ENCODE measurements at regions not wholly inside any gene's neighbourhood (a gene's known extent, or its start where the extent isn't known, plus 50 kb on each side); places are given as distances from the start of the nearest gene placed in this dataset.
"Not testable (repeated sequence)": the region's sequence is repeated elsewhere in the genome, so short reads cannot be mapped to it uniquely, and the experiment has no call there.

DNA sequence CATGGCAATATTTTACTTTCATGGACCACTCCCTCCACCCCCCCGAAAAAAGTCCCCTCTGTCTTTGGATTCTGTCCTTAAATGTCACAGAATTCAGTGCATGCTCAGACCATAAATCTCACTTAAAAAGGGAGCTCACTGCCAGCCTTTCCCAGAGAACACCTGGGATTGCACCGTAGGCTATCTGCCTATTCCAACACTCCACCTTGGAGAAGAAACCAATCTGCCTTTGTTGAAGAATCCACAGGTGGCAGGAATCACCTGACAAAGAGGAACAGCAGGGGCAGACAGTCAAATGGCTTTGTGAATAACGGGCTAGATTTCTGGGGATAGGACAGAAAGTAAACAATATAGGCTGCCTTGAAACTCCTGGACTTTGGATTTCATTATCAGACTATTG is 306.7 kb upstream of the BRINP1 start:
- ATAC-seq (no peak), DNase-seq (ENCODE audit: missing footprints) (no peak)
- intact Hi-C loops (cut with DNase I): no loop called here

DNA sequence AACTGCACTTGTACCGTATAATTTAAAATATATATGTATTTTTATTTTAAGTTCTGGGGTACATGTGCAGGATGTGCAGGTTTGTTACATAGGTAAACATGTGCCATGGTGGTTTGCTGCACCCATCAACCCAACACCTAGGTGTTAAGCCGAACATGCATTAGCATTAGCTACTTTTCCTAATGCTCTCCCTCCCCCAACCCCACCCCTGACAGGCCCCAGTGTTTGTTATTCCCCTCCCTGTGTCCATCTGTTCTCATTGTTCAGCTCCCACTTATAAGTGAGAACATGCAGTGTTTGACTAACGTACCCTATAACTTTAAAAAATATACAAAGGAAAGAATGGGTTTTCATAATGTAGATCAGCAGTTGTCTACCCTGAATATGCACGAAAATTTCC is 303.5 kb upstream of the BRINP1 start:
- ATAC-seq; intact Hi-C loops (cut with DNase I); DNase-seq (ENCODE audit: missing footprints): not testable (repeated sequence)

DNA sequence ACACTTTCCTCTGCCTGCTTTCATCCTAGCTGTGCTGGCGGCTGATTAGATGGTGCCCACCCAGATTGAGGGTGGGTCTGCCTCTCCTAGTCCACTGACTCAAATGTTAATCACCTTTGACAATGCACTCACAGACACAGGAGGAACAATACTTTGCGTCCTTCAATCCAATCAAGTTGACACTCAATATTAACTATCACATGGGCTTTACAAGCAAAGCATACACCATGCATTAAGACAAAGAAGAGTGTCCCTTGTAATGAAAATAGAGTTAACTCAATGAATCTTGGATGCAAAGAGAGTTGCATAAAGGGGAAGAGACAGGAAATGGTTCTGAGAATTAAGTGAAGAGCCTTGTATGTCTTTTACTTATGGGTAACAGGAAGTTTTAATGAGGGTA is 298.7 kb upstream of the BRINP1 start:
- no peak for ATAC-seq
- no peak for DNase-seq (ENCODE audit: missing footprints)
- intact Hi-C loops (cut with DNase I): no loop called here

DNA sequence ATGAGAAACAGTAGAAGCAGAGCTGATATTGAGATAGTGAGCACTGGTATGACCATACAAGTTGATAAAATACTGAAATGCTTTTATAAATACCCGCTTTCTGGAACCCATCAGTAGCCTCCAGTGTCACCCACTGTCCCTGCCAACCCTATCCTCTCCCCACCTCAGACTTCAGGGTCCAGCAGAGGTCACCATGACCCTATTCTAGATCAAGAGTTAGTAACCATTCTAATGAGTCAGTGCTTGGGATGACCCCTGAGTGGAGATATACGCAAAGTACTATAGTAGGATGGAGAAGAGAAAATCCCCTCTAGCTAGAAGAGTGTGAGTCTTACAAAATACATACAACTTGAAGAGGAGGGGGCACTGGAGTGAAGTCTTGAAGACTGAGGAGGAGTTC is 297.9 kb upstream of the BRINP1 start:
- DNase-seq (ENCODE audit: missing footprints) (no peak), ATAC-seq (no peak)
- intact Hi-C loops (cut with DNase I): no loop called here

DNA sequence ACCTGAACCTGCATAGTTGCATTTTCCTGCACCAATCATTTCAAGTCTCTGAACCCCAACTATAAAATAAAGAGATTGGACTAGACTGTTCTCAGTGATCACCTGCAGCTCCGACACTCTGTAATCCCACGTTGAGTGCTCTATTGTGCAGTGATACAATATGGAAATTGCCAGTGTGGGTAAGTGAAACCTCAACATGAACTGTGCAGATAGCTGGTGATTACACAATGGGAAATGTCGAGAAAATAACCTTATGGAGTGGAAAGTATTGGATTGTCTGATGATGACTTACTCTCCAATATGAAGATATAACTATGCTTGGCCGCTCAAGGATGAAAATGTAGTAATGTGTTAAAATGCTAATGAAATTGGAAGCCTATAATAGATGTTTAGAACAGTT is 293.1 kb upstream of the BRINP1 start:
- no peak for DNase-seq (ENCODE audit: missing footprints)
- intact Hi-C loops (cut with DNase I): no loop called here
- no peak for ATAC-seq

DNA sequence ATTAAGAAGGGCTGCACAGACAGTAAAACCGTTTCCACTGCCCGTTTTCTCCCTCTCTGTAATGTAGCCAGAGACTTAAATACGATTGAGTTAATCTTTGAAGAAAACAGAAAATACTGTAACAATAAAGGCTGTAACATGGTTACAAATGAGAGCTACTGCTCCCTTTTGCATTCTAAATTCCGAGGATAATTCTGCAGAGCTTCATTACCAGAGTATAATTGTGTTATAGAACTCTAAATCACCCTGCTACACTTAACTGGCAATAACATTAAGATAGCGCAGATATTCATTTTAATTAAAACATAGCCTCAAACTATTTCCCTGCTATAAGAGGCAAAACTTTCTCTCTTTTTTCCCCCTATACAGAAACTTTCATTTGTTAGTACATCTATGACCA is 283.7 kb upstream of the BRINP1 start:
- ATAC-seq: no peak
- intact Hi-C loops (cut with DNase I): no loop called here
- DNase-seq (ENCODE audit: missing footprints): no peak

DNA sequence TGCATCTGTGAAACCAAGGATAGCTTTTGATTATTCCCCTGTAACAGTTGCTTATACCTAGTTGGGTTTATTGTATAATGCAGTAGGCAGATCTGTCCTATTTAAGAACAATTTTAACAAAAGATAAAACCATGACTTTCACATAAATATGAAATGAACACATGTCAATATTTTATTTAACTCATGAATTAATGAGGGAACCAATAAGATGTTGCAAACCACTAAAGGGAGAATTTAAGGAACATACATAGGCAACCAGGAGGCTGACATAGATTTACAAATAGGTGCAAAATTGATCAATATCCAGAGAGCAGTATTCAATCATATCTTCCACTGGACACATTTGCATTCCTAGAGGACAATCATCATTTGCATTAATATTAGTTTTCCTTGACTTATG is 280.0 kb upstream of the BRINP1 start:
- ATAC-seq (no peak), DNase-seq (ENCODE audit: missing footprints) (no peak)
- intact Hi-C loops (cut with DNase I): no loop called here

DNA sequence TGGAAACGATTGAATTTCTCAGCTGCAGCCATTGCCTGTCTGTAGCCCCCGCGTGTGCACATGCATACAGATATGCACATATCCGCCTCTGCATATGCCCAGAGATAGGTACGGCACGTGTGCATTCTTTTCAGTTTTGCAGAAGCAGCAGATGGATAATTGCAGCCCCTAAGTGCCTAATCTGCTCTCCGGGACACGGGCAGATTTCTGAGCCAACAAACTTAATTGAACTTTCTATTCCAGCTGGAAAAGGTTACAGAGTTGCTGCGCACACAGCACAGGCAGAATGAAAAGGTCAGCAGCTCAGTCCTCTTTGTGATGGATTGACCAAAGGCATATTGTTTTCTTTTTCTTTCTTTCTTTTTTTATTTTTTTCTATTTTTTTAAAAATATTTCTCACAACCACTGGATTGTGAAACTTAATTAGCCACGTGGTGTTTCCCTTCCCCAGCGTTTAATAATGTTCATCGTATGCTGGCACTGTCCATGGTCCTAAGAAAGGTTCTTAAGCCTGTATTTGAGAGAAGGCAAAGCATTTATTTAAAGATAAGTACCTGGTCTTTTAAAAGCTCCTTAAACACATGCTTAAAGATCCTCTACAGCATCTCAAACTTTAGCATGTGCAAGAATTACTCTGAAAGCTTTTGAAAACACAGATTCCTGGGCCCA is 270.2 kb upstream of the BRINP1 start:
- intact Hi-C loops (cut with DNase I): no loop called here
- ATAC-seq (no peak), DNase-seq (ENCODE audit: missing footprints) (no peak)

DNA sequence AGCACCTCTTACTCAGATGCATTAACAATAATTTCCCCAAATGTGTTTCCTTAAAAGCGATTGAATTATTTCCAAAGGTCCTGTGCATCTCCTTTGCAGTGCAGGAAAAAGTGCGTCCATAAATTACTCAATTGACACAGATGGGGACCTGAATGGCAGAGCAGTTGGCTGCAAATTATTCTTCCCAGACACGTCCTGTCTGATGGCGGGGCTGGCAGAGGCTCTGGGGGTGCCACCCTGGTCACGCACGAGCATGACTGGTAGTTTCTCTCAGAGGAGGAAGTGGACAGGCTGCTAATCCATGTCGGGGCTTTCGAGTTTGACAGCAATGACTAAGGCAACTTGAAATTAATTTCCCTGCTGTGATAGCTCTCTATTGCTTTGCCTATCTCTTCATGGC is 264.8 kb upstream of the BRINP1 start:
- ATAC-seq (no peak), DNase-seq (ENCODE audit: missing footprints) (no peak)
- intact Hi-C loops (cut with DNase I): no loop called here

DNA sequence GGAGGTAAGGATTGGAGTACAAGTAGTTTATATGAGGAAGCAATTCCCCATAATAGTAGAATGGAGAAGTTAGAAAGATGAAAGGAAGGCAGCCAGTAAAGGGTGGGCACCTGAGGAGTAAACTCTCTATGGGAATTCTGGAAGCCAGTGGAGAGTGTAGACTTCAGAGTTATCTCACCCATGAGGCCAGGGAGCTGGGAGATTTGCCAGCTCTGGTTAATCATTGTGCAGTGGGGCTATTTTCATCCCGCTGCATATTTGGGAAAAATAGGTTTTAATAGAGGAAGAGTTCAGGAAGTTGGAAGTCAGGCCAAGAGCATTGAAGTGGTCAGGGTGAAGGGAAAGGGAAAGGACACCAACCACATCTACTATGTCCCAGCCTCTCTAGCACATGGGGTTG is 242.3 kb upstream of the BRINP1 start:
- intact Hi-C loops (cut with DNase I): no loop called here
- no peak for ATAC-seq
- no peak for DNase-seq (ENCODE audit: missing footprints)

DNA sequence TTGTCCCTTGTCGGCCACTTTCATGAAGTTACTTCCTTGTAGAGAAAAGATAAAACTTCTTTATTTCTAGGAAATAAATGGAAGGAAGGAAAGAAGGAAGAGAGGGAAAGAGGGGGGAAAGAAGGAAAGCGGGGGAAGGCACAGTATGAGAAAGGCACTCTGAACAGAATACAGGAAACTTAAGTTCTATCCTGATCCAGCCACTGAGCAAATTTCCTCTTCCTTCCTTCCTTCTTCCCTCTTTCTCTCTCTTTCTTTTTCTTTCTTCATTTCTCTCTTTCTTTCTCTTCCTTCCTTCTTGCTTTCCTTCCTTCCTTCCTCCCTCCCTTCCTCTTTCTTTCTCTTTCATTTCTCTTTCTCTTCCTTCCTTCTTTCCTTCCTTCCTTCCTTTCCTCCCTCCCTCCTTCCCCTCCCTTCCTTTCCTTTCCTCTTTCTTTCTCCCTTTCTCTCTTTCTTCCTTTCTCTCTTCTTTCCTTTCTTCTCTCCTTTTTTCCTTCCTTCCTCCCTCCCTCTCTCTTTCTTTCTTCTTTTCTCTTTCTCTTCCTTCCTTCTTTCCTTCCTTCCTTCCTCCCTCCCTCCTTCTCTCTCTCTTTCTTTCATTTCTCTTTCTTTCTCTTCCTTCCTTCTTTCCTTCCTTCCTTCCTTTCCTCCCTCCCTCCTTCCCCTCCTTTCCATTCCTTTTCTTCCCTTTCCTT is 240.2 kb upstream of the BRINP1 start:
- ATAC-seq (no peak), DNase-seq (ENCODE audit: missing footprints) (no peak)
- intact Hi-C loops (cut with DNase I): no loop called here

DNA sequence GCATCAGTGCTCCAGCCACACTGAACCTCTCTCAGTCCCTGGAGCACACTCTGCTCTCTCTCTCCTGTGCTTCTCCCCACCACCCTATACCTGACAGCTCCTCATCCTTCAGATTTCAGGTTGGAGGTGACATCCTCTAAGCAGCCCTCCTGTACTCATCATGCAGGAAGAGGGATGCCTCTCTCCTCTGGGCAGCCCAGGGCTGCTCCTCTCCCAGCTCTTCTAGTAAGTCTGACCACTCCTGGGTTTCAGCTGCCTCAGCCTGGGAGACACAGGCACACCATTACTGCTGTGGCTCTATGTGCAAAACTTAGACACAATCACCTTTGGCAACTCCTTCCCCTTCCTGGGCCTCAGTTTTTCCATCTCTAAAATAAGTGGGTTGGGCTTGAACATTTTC is 232.4 kb upstream of the BRINP1 start:
- DNase-seq (ENCODE audit: missing footprints) (no peak), ATAC-seq (no peak)
- intact Hi-C loops (cut with DNase I): no loop called here

DNA sequence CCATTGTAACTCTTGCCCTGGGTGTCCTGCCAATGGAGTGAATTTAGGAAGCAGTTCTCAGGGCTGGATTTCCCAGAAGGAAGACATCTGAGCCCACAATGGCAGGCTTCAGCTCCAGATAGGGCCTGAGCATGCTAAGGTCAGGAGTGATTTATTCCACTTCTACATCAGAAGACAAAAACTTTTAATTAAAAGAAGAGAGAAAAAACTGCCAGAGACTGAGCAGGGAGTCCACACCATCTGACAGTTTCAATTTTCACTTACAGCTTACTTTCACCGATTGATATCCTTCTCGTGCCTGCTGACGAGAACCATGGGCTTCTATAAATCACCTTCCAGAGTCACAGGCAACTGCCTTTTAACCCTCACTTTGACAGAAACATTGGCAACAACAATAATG is 228.3 kb upstream of the BRINP1 start:
- ATAC-seq: no peak
- intact Hi-C loops (cut with DNase I): no loop called here
- DNase-seq (ENCODE audit: missing footprints): no peak

DNA sequence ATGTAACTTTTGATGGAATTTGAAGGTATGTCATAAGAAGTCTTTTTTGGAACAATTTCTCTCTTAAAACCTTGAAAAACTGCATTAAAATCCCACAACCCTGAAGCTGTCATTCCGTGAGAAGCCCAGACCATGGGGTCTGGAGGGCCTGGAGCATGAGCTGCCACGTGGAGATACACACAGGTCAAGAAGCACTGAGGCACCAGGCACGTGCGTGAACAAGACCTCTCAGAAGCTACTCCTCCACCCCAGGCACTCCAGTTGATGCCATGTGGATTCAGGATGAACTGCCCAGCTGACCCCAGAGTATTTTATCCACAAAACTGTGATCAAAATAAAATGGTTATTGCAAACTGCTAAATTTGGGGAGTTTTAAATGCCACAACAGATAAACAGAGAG is 227.5 kb upstream of the BRINP1 start:
- DNase-seq (ENCODE audit: missing footprints) (no peak), ATAC-seq (no peak)
- intact Hi-C loops (cut with DNase I): no loop called here

DNA sequence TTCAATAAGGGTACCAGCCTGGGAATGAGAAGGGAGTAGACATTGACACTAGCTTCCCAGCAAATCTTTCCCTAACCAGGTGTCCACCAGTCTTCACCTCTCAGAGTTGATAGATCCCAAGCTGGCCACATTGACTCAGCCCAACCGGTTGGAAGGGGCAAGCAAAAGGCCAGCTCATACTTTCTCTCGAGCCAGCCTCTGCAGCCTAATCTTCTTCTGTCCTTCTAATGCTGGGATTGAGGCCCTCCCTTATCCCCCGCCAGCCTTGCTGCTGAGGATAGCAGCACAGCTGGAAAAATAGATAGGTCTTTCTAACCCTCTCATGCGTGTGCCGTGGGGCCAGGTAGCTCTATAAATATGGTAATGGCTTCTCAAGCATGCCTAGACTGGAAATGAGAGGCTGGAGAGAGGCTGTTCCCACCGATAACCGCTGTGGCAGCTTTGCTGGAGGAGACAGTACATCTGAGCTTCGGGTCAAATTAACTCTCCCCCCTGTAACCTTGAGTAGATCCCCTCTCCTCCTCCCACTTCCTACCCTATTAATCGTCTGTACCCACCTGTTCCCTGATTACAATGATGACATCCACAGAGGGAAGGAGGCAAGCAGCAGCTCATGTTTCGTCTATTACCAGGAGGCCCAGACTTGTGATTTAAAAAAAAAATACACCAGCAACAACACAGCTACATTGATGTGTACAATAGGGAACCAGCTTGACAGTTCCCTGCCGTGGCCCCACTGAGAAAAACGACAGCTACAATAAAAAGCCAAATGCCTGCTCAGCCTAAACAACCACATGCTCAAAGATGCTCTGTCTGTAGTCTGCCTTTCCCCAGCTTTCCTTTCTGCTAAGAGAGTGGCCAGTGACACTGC is 219.9 kb upstream of the BRINP1 start:
- no peak for DNase-seq (ENCODE audit: missing footprints)
- intact Hi-C loops (cut with DNase I): no loop called here
- no peak for ATAC-seq

DNA sequence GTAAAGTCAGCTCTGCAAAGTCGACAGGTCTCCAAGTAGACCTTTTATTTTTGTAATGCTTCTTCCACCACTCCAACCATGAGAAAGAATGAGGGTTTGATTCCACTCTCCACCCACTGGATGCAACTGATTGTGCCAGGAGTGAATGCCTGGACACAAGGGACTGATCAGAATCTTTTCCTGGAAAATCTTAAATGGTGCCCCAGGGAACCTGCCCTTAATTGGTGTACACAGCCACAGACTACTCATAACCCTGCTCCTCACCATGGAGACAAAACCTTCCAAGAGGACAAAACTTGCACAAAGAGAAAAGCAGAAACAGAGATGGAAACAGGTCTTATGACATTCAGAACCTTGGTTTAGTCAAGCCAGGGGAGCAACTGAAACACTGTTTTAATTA is 208.6 kb upstream of the BRINP1 start:
- intact Hi-C loops (cut with DNase I): no loop called here
- ATAC-seq: no peak
- DNase-seq (ENCODE audit: missing footprints): no peak

DNA sequence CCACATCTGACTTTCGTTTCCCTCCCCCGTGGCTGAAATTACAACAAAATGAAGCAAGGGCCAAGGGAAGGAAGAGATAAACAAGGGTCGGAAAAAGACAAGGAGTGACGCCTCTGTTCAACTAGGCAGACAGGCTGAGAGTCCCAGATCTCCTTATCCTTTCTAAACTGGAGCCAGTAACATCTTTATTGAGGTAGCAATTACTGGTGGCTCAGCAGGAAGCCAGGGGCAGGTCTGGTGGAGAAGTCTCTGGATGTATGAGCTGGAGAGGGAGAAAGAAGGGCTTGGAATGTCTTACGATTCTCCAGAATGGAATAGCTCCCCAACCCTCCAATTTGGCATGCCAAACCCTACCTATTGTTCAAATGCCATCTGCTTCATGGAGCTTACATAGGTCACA is 190.8 kb upstream of the BRINP1 start:
- ATAC-seq: no peak
- no peak for DNase-seq (ENCODE audit: missing footprints)
- intact Hi-C loops (cut with DNase I): loop anchor here (5.0 kb wide), 1 partner anchor 917 kb away; no protein-coding TSS in a partner anchor

DNA sequence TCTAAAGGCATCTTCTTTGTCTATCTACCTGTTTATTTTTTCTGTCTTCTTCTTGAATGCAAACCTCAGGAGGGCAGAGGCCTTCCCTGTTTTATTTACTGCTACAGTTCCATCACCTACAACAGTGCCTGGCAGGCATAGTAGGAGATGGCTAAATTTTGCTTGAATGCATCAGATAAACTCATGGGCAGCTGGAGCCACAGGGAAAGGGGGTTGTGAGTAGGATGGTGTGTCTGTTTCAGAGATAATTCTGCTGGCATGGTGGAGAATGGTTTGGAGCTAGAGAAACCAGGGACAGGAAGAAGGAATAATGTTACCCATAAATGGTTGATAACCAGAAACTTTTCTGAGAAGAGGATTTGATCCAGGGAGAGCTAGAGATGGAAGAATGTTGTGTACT is 189.8 kb upstream of the BRINP1 start:
- intact Hi-C loops (cut with DNase I): loop anchor here (5.0 kb wide), 1 partner anchor 918 kb away; no protein-coding TSS in a partner anchor
- DNase-seq (ENCODE audit: missing footprints): no peak
- no peak for ATAC-seq

DNA sequence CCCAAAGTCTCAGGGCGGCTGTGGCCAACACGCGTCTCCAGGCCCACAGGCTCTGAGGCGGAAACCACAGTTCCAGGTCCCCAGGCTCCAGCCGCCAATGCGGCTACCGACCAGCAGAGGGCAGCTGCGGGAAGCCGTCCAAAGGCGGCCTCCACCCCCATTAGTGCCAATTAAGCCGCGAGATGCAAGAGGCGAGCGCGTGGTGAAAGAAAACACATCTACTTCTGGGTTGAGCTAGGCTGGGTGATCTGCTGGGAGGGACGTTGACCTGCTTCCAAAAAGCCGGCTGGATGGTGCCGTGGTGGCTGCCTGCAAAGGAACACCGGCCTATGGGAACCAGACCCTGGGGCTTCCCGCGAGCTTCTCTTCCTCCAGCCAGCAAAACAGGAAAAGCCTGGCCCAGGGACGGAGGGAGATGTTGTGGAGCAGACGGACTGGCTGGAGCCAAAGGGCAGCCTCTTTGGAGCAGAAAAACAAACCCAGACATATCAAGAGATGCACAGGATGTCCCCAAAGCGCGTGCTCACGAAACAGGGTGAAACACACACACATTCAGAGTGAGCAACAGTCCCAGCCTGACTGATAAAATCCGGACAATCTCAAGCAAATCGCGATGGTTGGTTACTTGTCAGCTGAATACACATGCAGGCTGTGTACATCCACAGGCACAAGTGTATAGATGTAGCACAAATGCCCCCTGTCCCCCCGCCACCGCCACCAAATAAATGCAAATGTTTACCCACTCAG is 187.1 kb upstream of the BRINP1 start:
- intact Hi-C loops (cut with DNase I): loop anchor here (2.0 to 5.0 kb wide), 2 partner anchors 792 to 921 kb away; no protein-coding TSS in a partner anchor
- peak; percentile 93 for ATAC-seq
- peak; percentile 82 for DNase-seq (ENCODE audit: missing footprints)
